ENCODE measurements at regions not wholly inside any gene's neighbourhood (a gene's known extent, or its start where the extent isn't known, plus 50 kb on each side); places are given as distances from the start of the nearest gene placed in this dataset.

- no peak for TF ChIP-seq CTCF (optimal IDR thresholded peaks at IDR 0.05 in 1 of 3, IDR thresholded peaks at IDR 0.05 in 1 of 3, conservative IDR thresholded peaks at IDR 0.05 in 1 of 3; ENCODE audit: extremely low read depth in 1 of 3, insufficient read depth in 2 of 3, low read length in 3 of 3)
- TF ChIP-seq EZH2 (IDR thresholded peaks at IDR 0.05; ENCODE audit: low read length), result no peak
Measured at GRCh38 chr13:87128491-87128890, 542.7 kb upstream of the SLITRK5 start.
